ENCODE measurements at regions not wholly inside any gene's neighbourhood (a gene's known extent, or its start where the extent isn't known, plus 50 kb on each side); places are given as distances from the start of the nearest gene placed in this dataset.

GRCh38 chr4:128463006-128463405 lies 175.4 kb upstream of the PGRMC2 start:
- DNase-seq (ENCODE audit: extremely low read depth, low read depth), result no peak
- TF ChIP-seq, protein P1, sequence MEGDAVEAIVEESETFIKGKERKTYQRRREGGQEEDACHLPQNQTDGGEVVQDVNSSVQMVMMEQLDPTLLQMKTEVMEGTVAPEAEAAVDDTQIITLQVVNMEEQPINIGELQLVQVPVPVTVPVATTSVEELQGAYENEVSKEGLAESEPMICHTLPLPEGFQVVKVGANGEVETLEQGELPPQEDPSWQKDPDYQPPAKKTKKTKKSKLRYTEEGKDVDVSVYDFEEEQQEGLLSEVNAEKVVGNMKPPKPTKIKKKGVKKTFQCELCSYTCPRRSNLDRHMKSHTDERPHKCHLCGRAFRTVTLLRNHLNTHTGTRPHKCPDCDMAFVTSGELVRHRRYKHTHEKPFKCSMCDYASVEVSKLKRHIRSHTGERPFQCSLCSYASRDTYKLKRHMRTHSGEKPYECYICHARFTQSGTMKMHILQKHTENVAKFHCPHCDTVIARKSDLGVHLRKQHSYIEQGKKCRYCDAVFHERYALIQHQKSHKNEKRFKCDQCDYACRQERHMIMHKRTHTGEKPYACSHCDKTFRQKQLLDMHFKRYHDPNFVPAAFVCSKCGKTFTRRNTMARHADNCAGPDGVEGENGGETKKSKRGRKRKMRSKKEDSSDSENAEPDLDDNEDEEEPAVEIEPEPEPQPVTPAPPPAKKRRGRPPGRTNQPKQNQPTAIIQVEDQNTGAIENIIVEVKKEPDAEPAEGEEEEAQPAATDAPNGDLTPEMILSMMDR (IDR thresholded peaks at IDR 0.05; ENCODE audit: low read depth, low read length), result no peak

- DNase-seq (ENCODE audit: extremely low read depth, low read depth), result no peak
These were observed 174.6 kb upstream of the PGRMC2 start for GRCh38 chr4:128462103-128462783.

GRCh38 chr4:128461291-128462102 lies 173.9 kb upstream of the PGRMC2 start:
- TF ChIP-seq, protein P1 (IDR thresholded peaks at IDR 0.05; ENCODE audit: low read depth, low read length), result no peak
- DNase-seq (ENCODE audit: extremely low read depth, low read depth), result peak; percentile 93

More at GRCh38 chr4:128462103-128462783, 174.6 kb upstream of the PGRMC2 start:
- TF ChIP-seq, protein P1 (IDR thresholded peaks at IDR 0.05; ENCODE audit: low read depth, low read length), result no peak

DNA sequence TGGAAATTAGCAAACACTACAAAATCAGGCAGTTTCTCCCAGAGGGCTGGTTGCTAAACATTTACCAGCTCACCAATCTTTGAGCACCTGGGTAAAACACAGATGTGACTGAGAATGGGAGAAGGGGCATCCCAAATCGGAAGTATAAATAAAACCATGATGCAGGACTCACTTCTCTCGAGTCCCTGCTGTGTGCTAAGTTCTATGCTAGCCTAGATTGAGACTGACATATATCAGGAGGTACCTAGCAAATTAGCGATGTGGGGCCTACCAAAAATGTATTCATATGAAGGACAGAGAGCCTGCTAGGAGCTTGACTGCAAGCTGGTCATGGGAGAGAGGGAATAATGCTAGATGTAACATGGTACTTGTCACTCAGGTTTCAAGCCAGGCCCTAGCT lies 171.9 kb upstream of the PGRMC2 start:
- DNase-seq (ENCODE audit: extremely low read depth, low read depth), result no peak
- TF ChIP-seq, protein P1 (IDR thresholded peaks at IDR 0.05; ENCODE audit: low read depth, low read length), result no peak

GRCh38 chr4:128458816-128459215 lies 171.2 kb upstream of the PGRMC2 start:
- TF ChIP-seq, protein P1 (IDR thresholded peaks at IDR 0.05; ENCODE audit: low read depth, low read length), result no peak

DNA sequence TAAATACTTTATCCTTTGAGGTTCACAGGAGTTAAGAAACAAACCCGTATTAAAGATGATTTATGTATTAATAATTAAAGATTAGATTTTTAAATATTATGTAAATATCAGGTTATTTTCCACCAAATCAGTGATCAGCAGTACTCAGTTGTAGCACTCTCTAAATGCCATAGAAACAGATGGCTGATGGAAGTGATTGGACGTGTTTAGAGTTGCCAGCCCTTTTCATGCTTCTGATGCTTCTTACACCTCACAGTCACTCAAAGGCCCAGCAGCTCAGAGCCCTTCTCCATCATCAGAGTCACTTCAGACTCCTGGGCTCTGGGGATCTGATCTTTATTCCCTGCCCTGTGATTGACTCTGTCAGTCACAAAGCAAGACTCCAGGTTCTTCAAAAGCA lies 170.1 kb upstream of the PGRMC2 start:
- no peak for DNase-seq (ENCODE audit: extremely low read depth, low read depth)
- TF ChIP-seq, protein P1 (IDR thresholded peaks at IDR 0.05; ENCODE audit: low read depth, low read length), result no peak

More at GRCh38 chr4:128458816-128459215, 171.2 kb upstream of the PGRMC2 start:
- DNase-seq (ENCODE audit: extremely low read depth, low read depth), result no peak

GRCh38 chr4:128456171-128456570 lies 168.6 kb upstream of the PGRMC2 start:
- no peak for DNase-seq (ENCODE audit: extremely low read depth, low read depth)
- TF ChIP-seq, protein P1 (IDR thresholded peaks at IDR 0.05; ENCODE audit: low read depth, low read length), result no peak

Measured in AG09319 (cell line).